IPS-NIHi7 (cell line): ENCODE measurements at regions not wholly inside any gene's neighbourhood (a gene's known extent, or its start where the extent isn't known, plus 50 kb on each side); places are given as distances from the start of the nearest gene placed in this dataset.
"Not testable (repeated sequence)": the region's sequence is repeated elsewhere in the genome, so short reads cannot be mapped to it uniquely, and the experiment has no call there.

Experiments used
- DNase-seq: peaks from one replicate; pipeline ENCODE4 v3.0.0; 2012; ENCODE audit warnings: mixed read lengths; ENCODE audit errors: extremely low spot score

DNA sequence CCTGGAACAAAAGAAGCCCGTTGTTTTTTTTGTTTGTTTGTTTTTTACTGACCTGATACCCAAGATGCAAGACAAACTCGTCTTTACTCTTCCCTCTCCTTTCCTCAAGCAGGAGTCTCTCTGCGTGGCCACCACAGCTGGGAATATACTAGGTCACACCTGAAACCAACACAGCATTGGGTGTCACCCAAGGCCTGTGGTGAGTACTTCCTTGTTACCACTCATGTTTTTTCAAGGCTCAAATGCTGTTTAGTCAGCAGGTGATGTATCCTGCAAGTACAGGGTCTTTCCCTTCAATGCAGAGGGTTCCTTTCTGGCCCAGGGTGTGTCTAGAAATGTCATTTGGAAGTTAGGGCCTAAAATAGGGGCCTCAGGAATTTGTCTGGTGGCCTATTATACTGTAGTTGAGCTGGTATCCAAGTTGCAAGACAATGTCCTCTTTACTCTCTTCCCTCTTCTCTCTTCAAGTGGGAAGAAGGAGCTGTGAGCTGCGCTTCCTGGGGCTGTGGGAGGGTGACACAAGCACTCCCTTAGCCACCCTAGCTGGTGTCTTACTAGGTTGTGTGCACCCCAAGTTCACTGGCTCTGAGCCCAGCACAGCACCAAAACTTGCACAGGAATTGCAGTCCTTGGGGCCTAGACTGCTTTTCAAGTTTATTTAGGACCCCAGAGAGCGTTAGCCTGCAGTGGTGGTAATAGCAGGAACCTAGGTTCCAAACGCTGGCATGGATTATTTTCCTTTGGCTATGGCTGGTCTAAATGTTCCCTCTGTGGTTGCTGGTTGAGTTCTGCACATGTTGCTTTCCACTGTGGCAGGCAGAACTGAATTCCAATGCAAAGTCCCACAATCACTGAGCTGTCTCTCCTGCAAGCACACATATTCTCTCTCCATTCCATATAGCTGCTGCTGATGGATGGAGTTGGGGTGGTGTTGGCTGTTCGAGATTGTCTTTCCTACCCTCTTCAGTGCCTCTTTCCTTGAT is 91.4 kb upstream of the LYPLAL1 start:
- no peak for DNase-seq

DNA sequence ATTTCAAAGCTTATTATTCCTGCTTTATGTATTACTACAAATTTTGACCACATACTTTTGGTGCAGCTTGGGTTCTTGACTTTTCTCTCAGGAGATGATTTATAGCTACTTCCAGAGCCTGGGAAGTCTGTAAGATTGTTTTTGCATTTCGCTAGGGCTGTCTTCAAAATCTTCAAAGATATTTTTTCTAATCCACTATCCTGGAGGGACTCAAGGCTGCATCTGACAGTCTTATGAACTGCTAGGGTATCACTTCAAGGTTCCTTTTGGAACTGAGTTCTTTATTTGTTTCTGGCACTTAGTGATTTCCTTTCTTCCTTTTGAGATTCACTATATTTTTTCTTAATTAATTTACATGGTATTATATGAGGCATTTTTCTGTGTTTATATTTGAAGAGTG is 90.0 kb upstream of the LYPLAL1 start:
- DNase-seq: no peak

DNA sequence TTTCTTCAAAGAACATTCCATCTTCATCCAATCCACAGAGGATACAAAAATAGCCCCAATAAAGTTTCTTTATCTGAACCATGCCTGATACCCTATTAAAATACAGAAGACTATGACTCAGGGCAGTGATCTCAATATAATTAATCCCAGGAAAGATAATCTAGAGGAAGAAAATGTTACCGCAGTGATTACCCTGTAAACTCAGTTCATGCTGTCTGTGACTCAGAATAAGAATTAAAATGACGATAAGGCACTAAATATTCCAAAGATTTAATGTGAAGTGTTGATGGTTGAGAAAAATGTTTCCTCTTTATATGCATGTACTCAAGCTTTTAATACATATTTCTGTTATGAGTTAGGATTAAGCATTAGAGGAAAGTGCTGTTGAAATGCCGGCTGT is 88.6 kb upstream of the LYPLAL1 start:
- no peak for DNase-seq

DNA sequence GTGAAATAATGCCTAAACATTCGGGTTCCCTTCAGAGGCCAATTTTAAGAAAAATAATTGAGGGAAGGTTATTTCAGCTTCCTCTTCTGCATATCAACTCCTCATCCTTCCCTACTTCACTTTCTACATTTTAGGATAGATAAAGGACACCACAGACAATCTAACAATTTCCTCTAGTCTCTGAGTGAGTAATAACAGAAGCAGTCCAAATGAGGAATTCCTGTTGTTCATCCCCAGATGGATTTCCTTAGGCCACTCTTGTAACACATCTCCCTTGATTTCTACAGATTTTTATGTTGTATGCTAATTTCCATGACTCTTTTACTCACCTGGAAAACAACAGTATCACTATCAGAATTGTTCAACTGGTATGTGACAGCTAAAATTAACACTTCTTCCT is 87.7 kb upstream of the LYPLAL1 start:
- no peak for DNase-seq

DNA sequence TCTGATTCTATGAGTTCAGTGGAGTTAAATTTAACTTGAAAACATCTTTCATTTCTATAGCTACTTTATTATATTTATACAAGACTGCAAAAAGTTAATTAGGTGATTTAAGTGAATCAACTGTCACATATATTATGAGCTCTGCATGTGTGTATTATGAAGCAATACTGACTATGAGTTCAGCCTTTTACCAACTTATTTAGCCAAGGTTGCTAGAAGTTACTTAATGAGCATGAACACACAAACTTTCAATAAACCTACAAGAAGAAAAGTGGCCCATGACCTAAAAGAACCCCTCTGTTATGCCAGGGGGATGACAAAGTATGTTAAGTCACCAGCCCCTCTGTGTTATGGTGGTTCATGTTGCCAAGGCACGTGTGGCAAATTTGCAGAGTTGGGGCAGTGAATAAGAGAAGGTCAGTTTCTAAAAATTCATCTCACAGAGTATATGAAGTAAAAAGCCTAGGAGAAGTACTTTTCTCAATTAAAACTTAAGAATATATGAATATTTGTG is 86.7 kb upstream of the LYPLAL1 start:
- DNase-seq: no peak

DNA sequence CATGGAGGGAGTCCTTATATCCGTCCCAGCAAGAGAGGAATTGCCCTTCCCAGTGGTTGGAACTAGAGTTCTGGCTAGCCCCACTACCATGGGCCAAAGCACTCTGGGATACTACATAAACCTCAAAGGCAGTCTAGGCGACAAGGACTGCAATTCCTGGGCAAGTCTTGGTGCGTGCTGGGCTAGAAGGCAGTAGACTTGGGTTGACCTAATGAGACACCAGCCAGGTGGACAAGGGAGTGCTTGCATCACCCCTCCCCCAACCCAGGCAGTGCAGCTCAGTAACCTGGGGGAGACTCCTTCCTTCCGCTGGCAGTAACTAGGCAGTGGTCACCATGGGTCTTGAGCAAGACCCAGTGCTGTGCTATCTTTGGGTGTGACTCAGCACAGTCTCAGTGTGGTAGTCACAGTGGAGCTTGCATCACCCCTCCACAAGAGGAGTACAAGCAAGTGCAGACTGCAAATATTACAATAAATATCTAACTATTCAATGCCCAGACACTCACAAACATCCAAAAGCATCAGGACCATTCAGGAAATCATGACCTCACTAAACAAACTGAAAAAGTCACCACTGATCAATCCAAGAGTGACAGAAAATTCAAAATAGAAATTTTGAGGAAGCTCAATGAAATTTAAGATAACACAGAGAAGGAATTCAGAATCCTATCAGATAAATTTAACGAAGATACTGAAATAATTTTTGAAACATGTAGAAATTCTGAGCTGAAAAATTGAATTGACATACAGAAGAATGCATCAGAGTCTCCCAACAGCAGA is 84.7 kb upstream of the LYPLAL1 start:
- no peak for DNase-seq

DNA sequence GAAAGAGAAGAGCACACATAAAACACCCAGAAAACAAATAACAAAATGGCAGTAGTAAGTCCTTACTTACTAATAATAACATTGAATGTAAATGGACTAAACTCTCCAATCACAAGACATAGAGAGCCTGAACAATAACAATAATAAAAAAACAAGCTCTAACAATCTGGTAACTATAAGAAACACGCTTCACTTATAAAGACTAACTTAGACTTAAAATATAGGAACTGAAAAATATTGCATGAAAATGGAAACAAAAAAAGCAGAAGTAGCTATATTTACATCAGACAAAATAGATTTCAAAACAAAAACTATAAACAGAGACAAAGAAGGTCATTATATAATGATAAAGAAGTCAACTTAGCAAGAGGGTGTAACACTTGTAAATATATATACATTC is 83.1 kb upstream of the LYPLAL1 start:
- DNase-seq: no peak

DNA sequence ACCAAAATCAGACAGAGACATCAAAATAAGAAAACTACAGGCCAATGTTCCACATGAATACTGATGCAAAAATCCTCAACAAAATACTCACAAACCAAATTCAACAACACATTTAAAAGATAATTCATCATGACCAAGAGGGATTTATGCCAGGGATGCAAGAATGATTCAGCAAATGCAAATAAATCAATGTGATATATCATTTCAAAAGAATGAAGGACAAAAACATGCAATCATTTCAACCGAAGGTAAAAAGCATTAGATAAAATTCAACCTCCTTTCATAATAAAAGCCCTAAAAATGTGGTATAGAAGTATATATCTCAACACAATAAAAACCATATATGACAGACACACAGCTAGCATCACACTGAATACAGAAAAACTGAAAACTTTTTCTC is 81.5 kb upstream of the LYPLAL1 start:
- no peak for DNase-seq

DNA sequence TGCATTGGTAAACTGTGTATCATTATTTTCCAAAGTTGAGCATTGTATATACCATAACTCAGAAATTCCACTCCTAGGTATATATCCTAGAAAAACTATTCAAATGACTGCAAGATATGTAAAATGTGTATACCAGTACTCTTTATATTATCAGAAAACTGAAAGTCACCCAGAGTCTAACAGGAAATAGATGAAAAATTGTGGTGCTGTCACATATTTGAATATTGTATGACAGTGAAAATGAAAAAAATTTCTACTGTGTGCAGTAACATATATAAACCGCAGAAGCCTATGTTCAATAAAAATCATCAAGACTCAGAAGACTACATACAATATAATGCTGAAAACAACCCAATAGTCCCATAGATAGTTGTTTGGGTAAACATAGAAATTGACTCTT is 74.4 kb upstream of the LYPLAL1 start:
- DNase-seq: no peak

DNA sequence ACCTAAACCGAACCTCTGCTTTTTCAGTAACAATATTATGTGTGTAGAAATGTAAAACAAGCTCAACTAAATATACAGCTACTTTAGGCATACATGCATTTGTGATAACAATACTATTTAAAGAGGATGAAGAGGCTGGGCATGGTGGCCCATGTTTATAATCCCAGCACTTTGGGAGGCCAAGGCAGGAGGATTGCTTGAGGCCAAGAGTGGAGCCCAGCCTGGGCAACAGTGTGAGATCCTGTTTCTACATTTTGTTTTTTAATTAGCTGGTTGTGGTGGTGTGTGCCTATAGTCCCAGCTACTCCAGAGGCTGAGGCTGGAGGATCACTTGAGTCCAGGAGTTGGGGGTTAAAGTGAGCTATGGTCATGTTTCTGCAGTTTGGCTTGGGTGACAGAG is 73.6 kb upstream of the LYPLAL1 start:
- DNase-seq: no peak

DNA sequence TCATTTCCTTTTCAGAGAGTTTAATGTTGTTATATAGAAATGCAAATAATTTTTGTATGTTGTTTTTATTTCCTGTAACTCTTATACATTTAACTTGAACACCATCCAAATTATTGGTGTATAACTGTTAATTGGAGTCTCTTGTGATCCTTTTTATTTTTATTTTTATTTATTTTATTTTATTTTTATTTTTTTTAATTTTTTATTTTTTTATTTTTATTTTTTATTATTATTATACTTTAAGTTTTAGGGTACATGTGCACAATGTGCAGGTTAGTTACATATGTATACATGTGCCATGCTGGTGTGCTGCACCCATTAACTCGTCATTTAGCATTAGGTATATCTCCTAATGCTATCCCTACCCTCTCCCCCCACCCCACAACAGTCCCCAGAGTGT is 71.2 kb upstream of the LYPLAL1 start:
- not testable (repeated sequence) for DNase-seq

DNA sequence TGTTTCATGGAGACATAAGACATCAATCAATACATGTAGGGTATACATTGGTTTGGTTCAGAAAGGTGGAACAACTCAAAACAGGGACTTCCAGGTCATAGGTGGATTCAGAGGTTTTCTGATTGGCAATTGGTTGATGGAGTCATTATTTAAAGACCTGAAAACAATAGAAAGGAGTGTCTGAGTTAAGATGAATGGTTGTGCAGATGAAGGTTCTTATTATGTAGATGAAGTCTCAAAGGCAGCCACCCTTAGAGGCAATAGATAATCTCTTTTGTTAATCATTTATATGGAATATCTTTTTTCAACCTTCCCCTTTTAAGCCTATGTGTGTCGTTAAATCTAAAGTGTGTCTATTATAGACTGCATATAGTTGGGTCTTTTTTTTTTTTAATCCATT is 67.8 kb upstream of the LYPLAL1 start:
- no peak for DNase-seq

DNA sequence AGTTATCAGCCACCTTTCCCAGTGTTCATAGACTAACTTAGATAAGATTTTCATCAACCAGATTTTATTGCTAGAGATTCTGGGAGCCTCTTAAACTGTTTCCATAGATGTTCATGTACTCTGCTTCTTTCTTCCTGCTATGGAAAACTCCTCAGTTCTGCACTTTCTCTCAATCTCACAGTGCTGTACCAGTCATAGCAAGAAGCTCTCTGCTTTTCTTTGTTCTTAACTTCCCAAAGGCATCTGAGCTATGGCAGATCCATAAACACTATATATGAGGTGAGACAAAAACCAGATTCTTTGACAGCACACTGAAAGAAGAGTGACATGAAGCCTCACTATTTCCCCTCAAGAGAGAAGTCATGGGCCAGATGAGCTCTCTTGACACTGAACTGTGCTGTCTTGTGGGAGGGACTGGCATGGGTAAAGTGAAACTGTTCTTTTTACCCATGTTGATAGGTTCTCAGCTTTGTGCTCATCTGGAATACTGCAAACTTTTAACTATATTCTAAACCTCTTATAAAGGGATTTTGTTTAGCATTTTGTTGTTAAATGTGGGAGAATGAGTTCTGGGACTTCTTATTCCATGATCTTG is 64.2 kb upstream of the LYPLAL1 start:
- DNase-seq: no peak

DNA sequence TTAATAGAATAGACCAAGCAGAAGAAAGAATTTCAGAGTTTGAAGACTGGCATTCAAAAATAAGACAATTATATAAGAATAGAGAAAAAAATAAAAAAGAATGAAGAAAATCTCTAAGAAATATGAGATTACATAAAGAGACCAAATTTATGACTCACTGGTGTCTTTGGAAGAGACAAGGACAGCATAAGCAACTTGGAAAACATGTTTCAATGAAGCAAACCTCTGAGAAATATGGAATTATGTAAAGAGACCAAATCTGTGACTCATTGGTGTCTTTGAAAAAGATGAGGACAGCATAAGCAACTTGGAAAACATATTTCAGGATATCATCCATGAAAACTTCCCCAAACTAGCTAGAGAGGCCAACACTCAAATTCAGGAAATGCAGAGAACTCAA is 60.4 kb upstream of the LYPLAL1 start:
- no peak for DNase-seq

DNA sequence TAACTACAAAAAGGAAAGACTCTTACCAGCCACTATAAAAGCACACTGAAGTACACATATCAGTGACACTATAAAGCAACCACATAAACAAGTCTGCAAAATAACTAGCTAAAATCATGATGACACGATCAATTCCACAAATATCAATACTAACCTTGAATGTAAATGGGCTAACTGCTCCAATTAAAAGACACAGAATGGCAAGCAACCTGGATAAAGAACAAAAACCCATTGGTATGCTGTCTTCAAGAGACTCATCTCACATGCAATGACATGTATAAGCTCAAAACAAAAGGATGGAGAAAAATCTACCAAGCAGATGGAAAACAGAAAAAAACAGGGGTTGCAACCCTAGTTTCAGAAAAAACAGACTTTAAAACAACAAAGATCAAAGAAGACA is 59.7 kb upstream of the LYPLAL1 start:
- DNase-seq: no peak

DNA sequence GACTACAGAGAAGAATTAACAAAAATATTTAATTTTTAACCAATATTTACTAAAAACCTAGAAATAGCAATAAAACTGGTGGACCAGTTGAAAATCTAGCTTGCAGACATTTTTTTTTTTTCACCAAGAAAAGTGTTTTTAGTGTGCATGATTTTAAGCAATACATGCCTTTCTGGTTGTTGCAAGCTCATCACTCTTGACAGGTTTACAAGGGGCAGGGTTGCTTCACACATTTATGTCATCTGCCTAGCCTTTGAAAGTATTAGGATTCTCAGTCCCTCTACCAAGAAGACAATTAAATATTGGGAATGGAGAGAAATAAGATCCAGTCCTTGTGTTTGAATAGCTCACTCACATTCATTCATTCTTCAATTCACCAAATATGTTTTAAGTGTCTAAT is 53.8 kb upstream of the LYPLAL1 start:
- no peak for DNase-seq

DNA sequence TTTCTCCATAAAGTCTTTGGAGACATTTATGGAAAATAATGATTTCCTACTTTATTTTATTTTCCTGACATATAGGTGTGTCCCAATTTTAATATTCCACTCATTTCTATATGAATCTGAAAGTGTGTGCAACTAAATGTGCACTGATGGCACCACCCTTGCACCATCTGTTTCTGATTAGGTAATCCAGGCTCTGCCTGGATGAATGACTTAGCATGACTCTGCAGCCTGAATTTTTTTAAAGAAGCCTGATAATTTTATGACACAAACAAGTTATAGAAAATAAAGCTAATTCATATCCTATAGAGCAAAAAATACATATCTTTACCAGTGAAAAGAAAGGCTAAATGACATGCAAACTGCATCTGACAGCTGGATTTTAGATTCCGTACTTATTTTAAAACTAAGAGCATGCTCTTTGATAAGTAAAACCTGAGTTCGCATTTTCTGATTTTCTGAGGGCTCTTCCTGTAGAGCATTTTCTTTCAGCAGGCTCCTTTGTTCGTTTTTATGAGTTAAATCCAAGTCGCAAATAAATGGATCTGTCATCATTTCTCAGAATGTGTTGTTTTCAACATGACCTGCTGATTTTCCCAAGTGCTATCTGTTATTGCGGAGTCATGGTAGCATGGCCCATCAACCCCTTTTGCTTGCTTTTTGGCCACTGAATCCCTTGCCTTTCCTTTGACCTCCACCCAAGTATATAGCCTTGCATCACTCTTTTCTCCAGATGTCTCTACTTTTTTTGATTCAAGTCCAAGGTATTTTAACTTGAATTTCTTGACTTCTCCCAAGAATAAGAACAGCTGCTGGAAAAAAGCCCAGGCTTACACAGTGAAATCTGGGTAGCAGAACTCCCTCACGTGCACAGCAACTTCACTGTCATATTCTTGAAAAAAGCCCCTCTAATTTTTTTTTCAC is 52.8 kb upstream of the LYPLAL1 start:
- no peak for DNase-seq

DNA sequence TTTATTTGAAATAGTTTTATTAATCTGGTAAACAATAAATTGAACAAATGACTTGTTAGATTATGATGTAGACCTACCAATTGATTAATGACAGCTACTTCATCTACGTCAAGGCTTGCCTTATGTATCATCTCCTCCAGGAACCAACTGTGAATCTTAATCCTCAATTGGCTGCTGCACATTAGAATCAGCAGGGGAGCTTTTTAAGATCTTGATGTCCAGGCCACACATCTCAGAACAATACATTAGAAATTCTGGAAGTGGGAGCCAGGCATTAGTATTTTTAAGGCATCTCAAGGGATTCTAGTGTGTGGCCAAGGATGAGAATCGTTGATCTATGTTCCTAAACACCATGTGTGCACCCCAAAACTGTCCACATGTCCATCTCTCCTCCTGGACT is 52.0 kb upstream of the LYPLAL1 start:
- DNase-seq: no peak

DNA sequence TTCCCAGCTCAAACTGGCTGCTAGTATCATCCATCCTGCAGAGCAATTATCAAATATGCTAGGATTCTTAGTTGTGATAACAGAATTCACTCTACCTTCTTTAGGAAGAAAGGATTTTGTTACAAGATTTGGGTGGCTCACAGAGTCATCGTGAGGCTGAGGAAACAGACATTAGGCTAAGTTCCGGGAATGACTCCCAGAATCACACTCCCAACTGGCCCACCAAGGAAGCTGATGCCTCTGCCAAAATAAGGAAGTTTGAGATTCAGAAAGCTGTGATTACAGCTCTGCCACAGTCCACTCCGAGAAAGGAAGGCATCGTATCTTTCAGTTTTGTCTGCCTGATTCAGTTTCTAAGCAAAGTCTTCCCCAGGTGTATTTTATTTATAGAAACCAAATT is 50.6 kb upstream of the LYPLAL1 start:
- DNase-seq: no peak
